ENCODE measurements at regions not wholly inside any gene's neighbourhood (a gene's known extent, or its start where the extent isn't known, plus 50 kb on each side); places are given as distances from the start of the nearest gene placed in this dataset.

DNA sequence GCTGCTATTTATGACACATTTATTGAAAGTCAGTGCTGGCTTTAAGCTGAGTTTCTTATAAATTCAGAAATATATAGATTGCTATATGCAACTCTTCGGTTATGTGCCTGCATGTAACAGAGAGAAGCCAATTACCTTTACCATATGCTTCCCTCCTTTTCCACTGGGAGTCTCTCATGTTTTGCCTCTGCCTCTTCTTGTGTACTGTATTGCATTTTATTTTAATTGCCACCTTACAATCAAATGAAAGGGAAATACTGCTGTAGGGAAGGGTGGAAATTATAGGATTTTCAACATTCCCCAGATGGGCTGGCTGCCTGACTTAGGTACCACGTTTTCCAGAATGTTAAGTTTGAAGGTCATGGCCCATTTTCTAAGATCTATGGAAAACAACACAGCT, 655.4 kb upstream of the SLIT2 start:
- no peak for DNase-seq (ENCODE audit: low read depth)
- TF ChIP-seq CTCF (IDR thresholded peaks at IDR 0.05; ENCODE audit: insufficient read depth, low read length, poor library complexity, severe bottlenecking) = no peak
- no peaks in the 10 kb centered on the region for H3K36me3 ChIP-seq (ENCODE audit: control insufficient read depth, insufficient read depth, low read length)
- H3K27me3 ChIP-seq (ENCODE audit: control insufficient read depth, insufficient read depth, low read length) = no peaks in the 10 kb centered on the region
- H3K4me3 ChIP-seq (ENCODE audit: low read depth, low read length) = no peak overlapping the region

DNA sequence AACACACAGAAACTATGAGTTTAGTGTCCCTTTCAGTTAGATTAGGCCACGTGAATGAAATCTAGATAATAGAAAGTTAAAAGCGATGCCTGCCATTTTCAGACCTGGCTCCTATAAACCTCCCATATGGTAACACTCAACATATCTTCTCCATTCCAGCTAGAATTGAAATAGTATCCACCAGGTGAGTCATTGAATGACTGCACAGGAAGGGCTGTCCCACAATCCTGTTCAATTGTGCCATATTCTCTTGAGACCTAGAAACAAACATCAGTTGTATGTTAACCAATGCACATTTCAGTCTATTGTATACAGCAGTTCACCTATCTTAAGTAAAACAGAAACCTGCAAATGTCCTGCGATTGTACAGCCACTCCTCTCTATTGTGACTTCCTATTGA, 659.3 kb upstream of the SLIT2 start:
- Histone ChIP-seq H3K27me3 (ENCODE audit: control insufficient read depth, insufficient read depth, low read length) (no peaks in the 10 kb centered on the region), H3K36me3 (ENCODE audit: control insufficient read depth, insufficient read depth, low read length) (no peaks in the 10 kb centered on the region), H3K4me3 (ENCODE audit: low read depth, low read length) (no peak overlapping the region)
- DNase-seq (ENCODE audit: low read depth) = no peak
- TF ChIP-seq CTCF (IDR thresholded peaks at IDR 0.05; ENCODE audit: insufficient read depth, low read length, poor library complexity, severe bottlenecking) = no peak

DNA sequence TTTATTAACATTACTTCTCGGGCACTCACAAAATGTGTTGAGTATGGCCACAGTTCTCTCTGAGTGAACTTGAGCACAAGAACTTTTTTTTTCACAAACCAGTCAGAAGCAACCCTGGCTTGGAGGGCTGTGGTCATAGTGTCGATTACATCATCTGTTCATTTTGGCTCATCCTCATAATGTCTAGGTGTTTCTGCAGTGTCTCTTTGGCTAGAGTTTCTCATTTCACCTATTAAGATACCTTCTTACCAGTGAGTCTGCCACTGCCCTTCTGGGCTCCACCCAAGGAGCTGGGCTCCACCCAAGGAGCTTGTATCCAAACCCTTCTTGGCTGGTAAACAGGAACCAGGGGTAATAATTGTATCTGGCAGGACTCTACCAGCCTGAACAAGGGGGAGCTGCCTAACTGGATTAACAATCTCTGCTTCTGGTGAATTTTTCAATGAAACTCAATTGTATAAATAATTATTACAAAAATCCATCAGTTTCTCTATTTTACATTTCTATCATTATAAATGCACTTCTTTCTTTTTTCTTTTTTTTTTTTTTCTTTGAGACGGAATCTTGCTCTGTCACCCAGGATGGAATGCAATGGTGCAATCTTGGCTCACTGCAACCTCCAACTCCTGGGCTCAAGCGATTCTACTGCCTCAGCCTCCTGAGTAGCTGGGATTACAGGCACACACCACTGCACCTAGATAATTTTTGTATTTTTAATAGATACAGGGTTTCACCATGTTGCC, 667.7 kb upstream of the SLIT2 start:
- TF ChIP-seq CTCF (IDR thresholded peaks at IDR 0.05; ENCODE audit: insufficient read depth, low read length, poor library complexity, severe bottlenecking) = no peak
- Histone ChIP-seq H3K36me3 (ENCODE audit: control insufficient read depth, insufficient read depth, low read length) (no peaks in the 10 kb centered on the region), H3K4me3 (ENCODE audit: low read depth, low read length) (no peak overlapping the region), H3K27me3 (ENCODE audit: control insufficient read depth, insufficient read depth, low read length) (no peaks in the 10 kb centered on the region)
- no peak for DNase-seq (ENCODE audit: low read depth)

GRCh38 chr4:19580095-19580494, 671.6 kb upstream of the SLIT2 start:
- DNase-seq (ENCODE audit: low read depth) = no peak
- no peak for TF ChIP-seq CTCF (IDR thresholded peaks at IDR 0.05; ENCODE audit: insufficient read depth, low read length, poor library complexity, severe bottlenecking)
- no peaks in the 10 kb centered on the region for H3K36me3 ChIP-seq (ENCODE audit: control insufficient read depth, insufficient read depth, low read length)
- H3K27me3 ChIP-seq (ENCODE audit: control insufficient read depth, insufficient read depth, low read length) = no peaks in the 10 kb centered on the region
- H3K4me3 ChIP-seq (ENCODE audit: low read depth, low read length) = no peak overlapping the region

DNA sequence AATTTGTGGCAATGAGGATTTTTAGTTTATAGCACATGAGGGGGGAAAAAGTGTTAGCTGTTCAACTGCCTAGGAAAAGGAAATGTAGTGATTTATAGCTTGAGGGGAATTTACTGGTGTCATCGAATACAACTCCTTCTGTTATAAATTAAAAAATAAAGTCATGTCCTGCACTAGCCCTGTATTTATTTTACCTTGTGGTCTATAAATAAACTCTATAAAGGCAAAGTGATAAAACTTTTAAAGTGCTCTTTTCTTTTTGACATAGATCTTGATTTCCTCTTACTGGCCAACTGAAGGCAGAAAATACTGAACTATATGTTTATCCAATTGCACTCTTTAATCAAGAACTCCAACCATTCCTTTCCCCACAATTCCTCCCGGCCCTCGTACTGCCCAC, 672.1 kb upstream of the SLIT2 start:
- Histone ChIP-seq H3K36me3 (ENCODE audit: control insufficient read depth, insufficient read depth, low read length) (no peaks in the 10 kb centered on the region), H3K27me3 (ENCODE audit: control insufficient read depth, insufficient read depth, low read length) (no peaks in the 10 kb centered on the region), H3K4me3 (ENCODE audit: low read depth, low read length) (no peak overlapping the region)
- no peak for DNase-seq (ENCODE audit: low read depth)
- no peak for TF ChIP-seq CTCF (IDR thresholded peaks at IDR 0.05; ENCODE audit: insufficient read depth, low read length, poor library complexity, severe bottlenecking)

DNA sequence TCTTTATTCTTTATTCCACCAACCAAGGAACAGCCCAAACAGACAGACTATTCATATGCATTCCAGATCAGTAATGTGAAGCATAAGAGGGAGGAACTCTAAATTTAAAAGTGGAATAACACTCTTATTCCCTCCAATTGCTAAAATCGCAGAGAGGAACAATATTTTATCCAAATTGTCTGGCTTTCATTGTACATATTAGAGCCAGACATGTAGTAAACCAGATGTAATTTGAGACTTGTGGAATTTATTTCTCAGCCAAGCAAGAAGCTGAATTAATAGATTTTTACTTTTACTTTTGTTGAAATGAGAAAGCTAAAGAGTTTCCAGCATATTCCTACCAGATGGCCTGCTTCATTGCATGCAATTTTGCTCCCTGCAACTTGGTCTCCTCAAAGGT, 674.6 kb upstream of the SLIT2 start:
- DNase-seq (ENCODE audit: low read depth) = no peak

More for the DNA sequence above, 674.6 kb upstream of the SLIT2 start:
- no peak for TF ChIP-seq CTCF (IDR thresholded peaks at IDR 0.05; ENCODE audit: insufficient read depth, low read length, poor library complexity, severe bottlenecking)
- no peak overlapping the region for H3K4me3 ChIP-seq (ENCODE audit: low read depth, low read length)
- H3K36me3 ChIP-seq (ENCODE audit: control insufficient read depth, insufficient read depth, low read length) = no peaks in the 10 kb centered on the region
- no peaks in the 10 kb centered on the region for H3K27me3 ChIP-seq (ENCODE audit: control insufficient read depth, insufficient read depth, low read length)
